ENCODE measurements at regions not wholly inside any gene's neighbourhood (a gene's known extent, or its start where the extent isn't known, plus 50 kb on each side); places are given as distances from the start of the nearest gene placed in this dataset.

DNA sequence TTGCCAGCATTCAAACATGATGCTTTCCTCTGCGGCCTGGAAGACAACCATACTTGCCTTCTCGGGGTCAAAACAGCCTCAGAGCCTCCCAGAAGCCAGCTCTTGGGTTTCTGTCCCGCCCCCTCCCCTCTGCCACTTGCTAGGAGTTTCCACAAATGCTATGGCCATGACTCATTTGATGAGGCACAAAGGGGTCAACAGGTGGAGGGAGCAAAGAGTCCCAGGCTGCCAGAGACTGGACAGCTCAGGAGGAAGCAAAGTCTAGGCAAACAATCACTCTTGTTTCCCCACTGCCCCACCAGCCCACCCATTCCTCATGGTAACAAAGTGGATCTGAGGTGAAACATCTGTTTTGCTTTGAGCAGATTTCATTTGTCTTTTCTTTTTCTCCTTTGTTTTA, 551.1 kb downstream of the TNS1 start:
- Histone ChIP-seq H3K27me3 (ENCODE audit: control insufficient read depth in 2 of 2, insufficient read depth in 2 of 2, low read length in 2 of 2) (no peaks in the 10 kb centered on the region), H3K9me3 (replicated peaks in 1 of 2; ENCODE audit: control insufficient read depth in 1 of 2, insufficient read depth in 1 of 2, low read length in 2 of 2) (no peaks in the 10 kb centered on the region), H3K9ac (ENCODE audit: insufficient read depth, low read length, poor library complexity, severe bottlenecking) (no peak overlapping the region), H3K36me3 (replicated peaks in 1 of 2; ENCODE audit: control insufficient read depth in 1 of 2, insufficient read depth in 2 of 2, low read length in 2 of 2) (no peaks in the 10 kb centered on the region), H3K27ac (ENCODE audit: low read depth in 1 of 2, low read length in 2 of 2) (no peak overlapping the region), H3K79me2 (ENCODE audit: insufficient read depth, low read length) (no peaks in the 10 kb centered on the region), H2AFZ (ENCODE audit: insufficient read depth, low read depth, low read length, poor library complexity, severe bottlenecking) (no peak overlapping the region), H4K20me1 (ENCODE audit: insufficient read depth, low read length) (no peaks in the 10 kb centered on the region), H3K4me3 (replicated peaks in 1 of 3; ENCODE audit: low read depth in 2 of 3, low read length in 3 of 3) (no peak overlapping the region), H3K4me1 (ENCODE audit: control insufficient read depth in 1 of 2, insufficient read depth in 2 of 2, low read length in 2 of 2) (no peaks in the 10 kb centered on the region), H3K4me2 (replicated peaks; ENCODE audit: extremely low read depth, low read length, poor library complexity, severe bottlenecking) (no peak overlapping the region)
- intact Hi-C loops (cut with micrococcal nuclease): no loop called here
- Mint-ChIP-seq H3K27me3 (ENCODE audit: low read depth in 3 of 3) (peaks cover 2 to 10% (median 4%) of the 10 kb centered on the region in 3 donors), H3K4me1 (no peaks in the 10 kb centered on the region), H3K27ac (no peak overlapping the region), H3K36me3 (no peaks in the 10 kb centered on the region), H3K9me3 (peaks cover 0 to 5% (median 0%) of the 10 kb centered on the region in 7 donors), H3K4me3 (no peak overlapping the region)
- DNase-seq: no peak
- TF ChIP-seq, protein P1, sequence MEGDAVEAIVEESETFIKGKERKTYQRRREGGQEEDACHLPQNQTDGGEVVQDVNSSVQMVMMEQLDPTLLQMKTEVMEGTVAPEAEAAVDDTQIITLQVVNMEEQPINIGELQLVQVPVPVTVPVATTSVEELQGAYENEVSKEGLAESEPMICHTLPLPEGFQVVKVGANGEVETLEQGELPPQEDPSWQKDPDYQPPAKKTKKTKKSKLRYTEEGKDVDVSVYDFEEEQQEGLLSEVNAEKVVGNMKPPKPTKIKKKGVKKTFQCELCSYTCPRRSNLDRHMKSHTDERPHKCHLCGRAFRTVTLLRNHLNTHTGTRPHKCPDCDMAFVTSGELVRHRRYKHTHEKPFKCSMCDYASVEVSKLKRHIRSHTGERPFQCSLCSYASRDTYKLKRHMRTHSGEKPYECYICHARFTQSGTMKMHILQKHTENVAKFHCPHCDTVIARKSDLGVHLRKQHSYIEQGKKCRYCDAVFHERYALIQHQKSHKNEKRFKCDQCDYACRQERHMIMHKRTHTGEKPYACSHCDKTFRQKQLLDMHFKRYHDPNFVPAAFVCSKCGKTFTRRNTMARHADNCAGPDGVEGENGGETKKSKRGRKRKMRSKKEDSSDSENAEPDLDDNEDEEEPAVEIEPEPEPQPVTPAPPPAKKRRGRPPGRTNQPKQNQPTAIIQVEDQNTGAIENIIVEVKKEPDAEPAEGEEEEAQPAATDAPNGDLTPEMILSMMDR (IDR thresholded peaks at IDR 0.05): no peak
- WGBS (ENCODE audit: insufficient coverage): 100% methylated on average over 1 of the region's 3 CpGs

DNA sequence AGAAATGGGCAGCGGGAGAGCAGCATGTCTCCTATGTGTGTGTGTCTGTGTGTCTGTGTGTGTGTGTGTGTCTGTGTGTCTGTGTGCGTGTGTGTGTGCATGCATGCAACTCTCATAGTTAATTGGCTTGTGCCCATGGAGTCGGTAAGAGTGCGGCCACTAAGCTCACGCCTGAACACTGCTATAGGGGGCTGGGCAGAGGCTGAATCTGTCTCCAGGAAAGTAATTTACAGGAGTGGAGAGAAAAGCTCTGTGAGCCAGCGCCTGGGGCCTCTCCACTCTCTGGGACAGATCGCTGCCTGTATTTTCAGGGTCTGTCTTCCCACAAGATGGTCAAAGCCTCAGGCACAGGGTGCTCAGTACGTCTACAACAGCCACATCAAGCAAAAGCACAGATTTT, 553.4 kb downstream of the TNS1 start:
- no peaks in the 10 kb centered on the region for H3K4me1 ChIP-seq (ENCODE audit: control insufficient read depth in 1 of 2, insufficient read depth in 2 of 2, low read length in 2 of 2)
- intact Hi-C loops (cut with micrococcal nuclease): no loop called here

More for the DNA sequence above, 553.4 kb downstream of the TNS1 start:
- Histone ChIP-seq H3K36me3 (replicated peaks in 1 of 2; ENCODE audit: control insufficient read depth in 1 of 2, insufficient read depth in 2 of 2, low read length in 2 of 2) (no peaks in the 10 kb centered on the region), H3K9me3 (replicated peaks in 1 of 2; ENCODE audit: control insufficient read depth in 1 of 2, insufficient read depth in 1 of 2, low read length in 2 of 2) (no peaks in the 10 kb centered on the region), H2AFZ (ENCODE audit: insufficient read depth, low read depth, low read length, poor library complexity, severe bottlenecking) (no peak overlapping the region), H3K27me3 (ENCODE audit: control insufficient read depth in 2 of 2, insufficient read depth in 2 of 2, low read length in 2 of 2) (no peaks in the 10 kb centered on the region), H3K79me2 (ENCODE audit: insufficient read depth, low read length) (no peaks in the 10 kb centered on the region), H4K20me1 (ENCODE audit: insufficient read depth, low read length) (no peaks in the 10 kb centered on the region), H3K9ac (ENCODE audit: insufficient read depth, low read length, poor library complexity, severe bottlenecking) (no peak overlapping the region), H3K4me3 (replicated peaks in 1 of 3; ENCODE audit: low read depth in 2 of 3, low read length in 3 of 3) (no peak overlapping the region), H3K27ac (ENCODE audit: low read depth in 1 of 2, low read length in 2 of 2) (no peak overlapping the region), H3K4me2 (replicated peaks; ENCODE audit: extremely low read depth, low read length, poor library complexity, severe bottlenecking) (no peak overlapping the region)
- Mint-ChIP-seq H3K36me3 (no peaks in the 10 kb centered on the region), H3K4me1 (no peaks in the 10 kb centered on the region), H3K4me3 (no peak overlapping the region), H3K27ac (no peak overlapping the region), H3K27me3 (ENCODE audit: low read depth in 3 of 3) (peaks cover 2 to 8% (median 3%) of the 10 kb centered on the region in 3 donors), H3K9me3 (peaks cover 0 to 6% (median 0%) of the 10 kb centered on the region in 7 donors)
- no peak for DNase-seq
- TF ChIP-seq, protein P1 (IDR thresholded peaks at IDR 0.05): no peak
- 98% methylated on average over 6 of the region's 8 CpGs for WGBS (ENCODE audit: insufficient coverage)

Measured in CD14-positive monocyte (primary cell).